ENCODE measurements at regions not wholly inside any gene's neighbourhood (a gene's known extent, or its start where the extent isn't known, plus 50 kb on each side); places are given as distances from the start of the nearest gene placed in this dataset.

DNA sequence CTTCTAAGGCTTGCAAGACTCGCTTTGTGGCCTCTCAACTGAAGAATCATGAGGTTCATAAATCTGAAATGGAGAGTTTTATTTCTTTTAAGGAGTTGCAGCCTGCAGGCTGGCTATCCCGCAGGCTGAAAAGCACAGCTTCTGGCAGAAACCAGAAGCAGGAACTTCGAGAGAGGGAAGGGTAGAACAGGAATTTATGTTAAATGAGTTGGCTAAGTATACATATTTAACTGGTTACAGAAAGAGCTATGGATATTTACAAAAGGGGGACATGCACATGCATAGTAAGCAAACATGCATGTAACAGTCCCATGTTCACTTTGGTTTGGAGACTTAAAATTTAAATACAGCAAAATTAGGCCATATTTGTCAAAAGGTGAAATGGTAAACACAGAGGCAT, 787.0 kb downstream of the TFAP2A start:
- Mint-ChIP-seq H3K27me3 (no peaks in the 10 kb centered on the region), H3K27ac (no peak overlapping the region), H3K9me3 (peaks cover 6% of the 10 kb centered on the region), H3K4me3 (no peak overlapping the region), H3K4me1 (no peaks in the 10 kb centered on the region), H3K36me3 (no peaks in the 10 kb centered on the region)
- no peak for DNase-seq
- CTCF ChIA-PET, result no interaction called here

DNA sequence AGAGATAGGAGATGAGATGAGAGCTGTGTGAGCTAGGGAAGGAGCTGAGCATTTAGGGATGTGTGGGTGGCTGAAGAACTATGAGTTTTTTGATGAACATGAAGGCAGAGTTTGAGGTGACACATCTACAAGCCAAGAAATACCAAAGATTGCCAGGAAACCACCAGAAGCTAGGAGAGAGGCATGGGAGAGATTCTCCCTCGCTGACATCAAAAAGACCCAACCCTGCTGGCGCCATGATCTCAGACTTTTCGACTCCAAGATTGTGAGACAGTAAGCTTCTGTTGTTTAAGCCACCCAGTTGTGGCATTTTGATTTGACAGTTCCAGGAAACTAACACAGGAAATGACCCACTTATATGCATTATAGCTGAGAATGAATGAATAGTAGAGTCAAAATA, 790.9 kb downstream of the TFAP2A start:
- H3K27ac Mint-ChIP-seq, result no peak overlapping the region
- CTCF ChIA-PET, result no interaction called here
- no peak overlapping the region for H3K4me3 Mint-ChIP-seq

DNA sequence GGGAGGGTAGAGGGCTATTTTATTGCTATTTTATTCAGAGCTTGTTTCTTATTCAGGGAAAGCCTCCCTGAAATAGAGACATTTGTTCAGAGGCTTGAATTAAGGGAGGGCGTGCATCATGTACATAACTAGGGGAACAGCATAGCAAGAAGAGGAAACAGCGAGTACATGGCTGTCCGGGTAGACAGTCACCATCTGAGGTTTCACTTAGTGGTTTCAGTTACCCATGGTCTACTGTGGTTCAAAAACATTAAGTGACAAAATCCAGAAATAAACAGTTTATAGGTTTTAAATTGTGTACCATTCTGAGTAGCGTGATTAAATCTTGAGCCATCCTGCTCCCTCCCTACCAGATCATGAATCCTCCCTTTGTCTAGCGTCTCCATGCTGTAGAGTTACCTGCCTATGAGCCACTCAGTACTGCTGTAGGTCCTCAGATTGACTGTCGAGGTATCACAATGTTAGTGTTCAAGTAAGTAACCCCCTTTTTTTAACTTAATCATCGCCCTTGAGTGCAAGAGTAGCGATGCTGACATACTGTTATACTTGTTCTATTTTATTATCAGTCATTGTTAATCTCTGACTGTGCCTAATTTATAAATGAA, 791.5 kb downstream of the TFAP2A start:
- Mint-ChIP-seq H3K27ac (no peak overlapping the region), H3K4me1 (no peaks in the 10 kb centered on the region), H3K27me3 (no peaks in the 10 kb centered on the region), H3K4me3 (no peak overlapping the region), H3K9me3 (peaks cover 2% of the 10 kb centered on the region), H3K36me3 (no peaks in the 10 kb centered on the region)
- CTCF ChIA-PET, result no interaction called here
- DNase-seq, result no peak

More for the DNA sequence above, 790.9 kb downstream of the TFAP2A start:
- Mint-ChIP-seq H3K4me1 (no peaks in the 10 kb centered on the region), H3K27me3 (no peaks in the 10 kb centered on the region), H3K36me3 (no peaks in the 10 kb centered on the region), H3K9me3 (peaks cover 2% of the 10 kb centered on the region)
- DNase-seq, result no peak

DNA sequence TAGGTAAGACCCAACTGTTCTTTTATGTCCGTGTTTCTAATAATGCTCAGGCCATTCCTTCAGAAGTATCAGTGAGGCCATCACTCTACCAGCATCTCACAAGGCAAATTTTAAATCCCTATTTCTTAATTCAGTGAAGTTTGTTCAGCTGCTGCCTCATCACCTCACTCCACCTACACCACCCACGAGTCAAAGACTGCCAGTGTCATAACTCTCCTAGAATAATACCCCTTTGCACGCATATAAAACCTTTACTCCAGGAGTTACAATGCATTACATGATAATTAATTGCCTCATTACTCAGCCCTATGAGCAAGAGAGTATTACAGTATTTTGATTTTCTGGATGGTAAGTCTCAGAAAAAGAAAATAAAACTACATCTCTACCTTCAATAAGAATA, 793.6 kb downstream of the TFAP2A start:
- Mint-ChIP-seq H3K27ac (no peak overlapping the region), H3K9me3 (peaks cover 2% of the 10 kb centered on the region), H3K4me3 (no peak overlapping the region), H3K4me1 (no peaks in the 10 kb centered on the region), H3K36me3 (no peaks in the 10 kb centered on the region), H3K27me3 (no peaks in the 10 kb centered on the region)
- no peak for DNase-seq
- CTCF ChIA-PET, result no interaction called here

DNA sequence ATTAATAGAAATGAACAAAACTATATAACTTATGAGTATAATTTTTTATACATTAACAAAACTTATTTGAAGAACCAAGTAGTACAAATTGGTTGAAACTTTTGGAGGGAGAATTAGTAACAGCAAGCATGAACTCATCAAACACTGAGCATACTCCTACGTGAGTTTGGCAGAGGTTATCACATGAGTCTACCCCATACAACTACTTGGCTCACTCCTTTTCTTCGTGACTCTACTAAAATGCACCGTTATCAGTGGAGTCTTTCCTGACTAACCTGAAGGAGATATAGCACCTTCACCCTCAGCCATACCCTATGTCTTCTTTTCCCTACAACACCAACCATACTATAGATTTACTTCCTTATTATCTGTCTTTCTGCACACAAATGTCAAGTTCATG, 794.2 kb downstream of the TFAP2A start:
- CTCF ChIA-PET, result no interaction called here
- no peak overlapping the region for H3K4me3 Mint-ChIP-seq
- H3K27ac Mint-ChIP-seq, result no peak overlapping the region
- no peak for DNase-seq
- H3K9me3 Mint-ChIP-seq, result peaks cover 3% of the 10 kb centered on the region
- H3K4me1 Mint-ChIP-seq, result no peaks in the 10 kb centered on the region
- no peaks in the 10 kb centered on the region for H3K27me3 Mint-ChIP-seq
- H3K36me3 Mint-ChIP-seq, result no peaks in the 10 kb centered on the region

DNA sequence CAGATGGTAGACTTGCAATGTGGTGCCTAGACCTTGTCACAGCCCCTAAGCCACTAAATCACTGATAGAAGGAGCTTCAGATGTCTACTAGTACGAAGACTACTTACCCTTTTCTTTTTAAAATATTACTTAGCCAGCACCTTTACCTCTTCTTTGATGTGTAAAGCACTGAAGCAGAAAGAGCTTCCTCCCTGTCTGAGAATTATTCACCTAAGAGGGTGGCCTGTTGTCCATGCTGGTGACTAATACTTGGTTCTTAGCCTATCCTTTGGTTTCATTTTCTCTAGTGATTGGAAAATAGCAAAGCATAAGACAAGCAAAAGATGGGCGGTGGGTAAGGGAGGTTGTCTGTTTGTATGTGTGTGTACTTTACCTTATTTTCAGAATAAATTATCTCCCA, 794.6 kb downstream of the TFAP2A start:
- H3K36me3 Mint-ChIP-seq, result no peaks in the 10 kb centered on the region
- H3K27me3 Mint-ChIP-seq, result no peaks in the 10 kb centered on the region
- no peak overlapping the region for H3K4me3 Mint-ChIP-seq
- CTCF ChIA-PET, result no interaction called here
- H3K4me1 Mint-ChIP-seq, result no peaks in the 10 kb centered on the region
- no peak for DNase-seq
- H3K27ac Mint-ChIP-seq, result no peak overlapping the region
- peaks cover 3% of the 10 kb centered on the region for H3K9me3 Mint-ChIP-seq

DNA sequence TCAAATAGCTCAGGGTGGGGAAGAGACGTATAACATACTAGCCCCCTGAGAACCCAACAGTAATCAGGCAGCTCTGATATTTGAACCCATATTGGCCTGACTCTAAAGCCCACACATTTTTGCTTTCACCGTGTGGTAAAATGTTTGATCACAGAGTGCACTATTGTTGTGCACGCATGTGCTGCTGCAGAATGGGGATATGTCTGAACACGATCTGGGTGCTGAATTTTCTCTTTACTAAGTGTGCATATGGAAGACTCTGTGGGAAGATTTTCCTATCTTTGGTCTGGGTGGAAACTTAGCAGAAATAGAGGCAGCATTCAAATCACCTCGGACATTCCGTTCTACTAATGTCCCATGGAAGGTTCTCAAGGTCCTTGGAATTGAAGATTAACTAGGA, 800.1 kb downstream of the TFAP2A start:
- Mint-ChIP-seq H3K36me3 (no peaks in the 10 kb centered on the region), H3K27me3 (no peaks in the 10 kb centered on the region), H3K27ac (no peak overlapping the region), H3K9me3 (peaks cover 2% of the 10 kb centered on the region), H3K4me3 (no peak overlapping the region), H3K4me1 (no peaks in the 10 kb centered on the region)
- CTCF ChIA-PET, result no interaction called here
- DNase-seq, result no peak

DNA sequence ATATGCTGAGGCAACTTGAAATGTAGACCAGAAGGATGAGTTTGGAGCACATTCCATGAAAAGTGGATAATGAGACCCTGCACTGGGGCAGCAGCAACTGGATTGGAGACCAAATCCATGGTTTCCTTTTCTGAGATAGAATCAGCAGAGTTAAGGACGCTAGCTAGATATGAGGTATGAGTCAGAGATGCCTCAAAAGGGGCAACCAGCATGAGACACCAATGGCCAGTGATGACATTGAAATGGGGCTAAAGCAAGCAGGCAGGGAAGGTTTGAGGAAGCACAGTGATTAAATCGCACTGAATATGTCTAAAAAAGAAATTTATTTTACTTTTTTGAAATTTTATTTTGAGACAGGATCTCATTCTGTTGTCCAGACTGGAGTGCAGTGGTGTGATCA, 802.4 kb downstream of the TFAP2A start:
- Mint-ChIP-seq H3K27ac (no peak overlapping the region), H3K27me3 (no peaks in the 10 kb centered on the region), H3K4me1 (no peaks in the 10 kb centered on the region), H3K36me3 (no peaks in the 10 kb centered on the region), H3K4me3 (no peak overlapping the region), H3K9me3 (peaks cover 2% of the 10 kb centered on the region)
- CTCF ChIA-PET, result no interaction called here
- DNase-seq, result no peak

DNA sequence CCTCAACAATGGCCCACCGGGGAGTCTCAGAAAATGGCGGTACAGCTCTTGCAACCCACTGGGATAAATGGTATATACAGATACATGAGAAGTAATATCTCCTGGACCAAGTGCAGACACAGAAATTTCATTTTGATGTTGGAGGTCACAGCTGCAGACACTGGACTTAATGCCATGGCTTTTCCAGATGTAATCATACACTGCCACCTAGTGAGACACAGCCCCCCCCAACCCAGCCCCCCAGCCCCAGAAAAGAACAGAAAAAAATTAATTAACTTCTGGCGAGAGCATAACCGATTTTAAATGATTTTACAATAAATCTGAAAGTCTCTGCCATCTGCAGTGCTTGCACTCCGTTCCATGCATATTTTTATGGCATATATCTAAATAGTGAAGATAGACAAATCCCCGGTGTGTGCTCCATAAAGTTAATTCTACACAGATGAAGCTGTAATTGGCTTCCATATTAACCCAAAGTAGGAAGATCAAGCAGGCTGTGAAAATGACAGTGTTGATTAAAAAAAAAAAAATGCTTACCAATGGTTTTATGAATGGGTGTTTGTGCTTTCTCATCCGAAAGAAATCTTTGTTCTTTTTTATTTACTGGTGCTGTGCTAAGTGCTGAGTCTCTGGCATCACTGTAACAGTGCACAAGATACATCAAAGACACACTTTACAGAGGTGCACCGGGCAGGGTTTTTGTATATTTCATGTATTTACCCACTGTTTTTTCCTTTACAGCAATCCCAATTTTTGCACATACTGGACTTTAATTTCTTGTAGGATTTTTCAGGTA, 804.1 kb downstream of the TFAP2A start:
- CTCF ChIA-PET, result no interaction called here
- Mint-ChIP-seq H3K27ac (no peak overlapping the region), H3K36me3 (no peaks in the 10 kb centered on the region), H3K4me1 (no peaks in the 10 kb centered on the region), H3K4me3 (no peak overlapping the region), H3K9me3 (peaks cover 2% of the 10 kb centered on the region), H3K27me3 (no peaks in the 10 kb centered on the region)
- DNase-seq, result no peak

DNA sequence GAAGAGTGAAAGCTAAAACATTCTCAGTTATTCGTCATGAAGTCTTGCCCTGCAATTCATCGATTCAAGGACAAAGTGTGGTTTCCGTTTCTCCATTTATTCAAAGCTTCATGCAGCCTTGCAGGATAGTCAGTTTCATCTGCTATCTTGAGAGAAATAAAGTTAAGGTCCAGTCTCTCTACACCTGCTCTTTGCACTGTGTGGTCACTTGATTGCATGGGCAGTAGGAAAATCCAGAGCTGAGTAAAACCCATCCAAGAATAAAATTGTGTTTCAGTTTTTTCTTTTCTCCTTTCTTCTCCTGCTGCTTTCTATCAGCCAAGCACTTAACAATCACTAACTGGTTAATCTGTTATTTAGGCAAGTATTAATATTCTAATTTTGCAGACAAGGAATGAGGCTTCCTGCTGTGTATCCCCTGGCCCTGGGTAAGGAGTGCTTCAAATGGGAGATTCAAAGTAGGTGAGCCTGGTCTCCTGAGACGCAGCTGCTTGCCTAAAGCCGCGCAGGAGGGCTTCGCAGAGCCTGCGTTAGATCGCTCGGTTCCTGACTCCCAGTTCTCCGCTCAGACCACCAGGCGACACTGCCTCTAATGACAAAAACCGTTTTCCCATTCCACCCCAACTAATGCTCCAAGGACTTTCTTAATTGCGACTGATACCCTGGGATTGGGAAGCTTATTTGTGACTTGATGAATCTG, 808.3 kb downstream of the TFAP2A start:
- CTCF ChIA-PET, result no interaction called here
- DNase-seq, result no peak
- Mint-ChIP-seq H3K9me3 (no peaks in the 10 kb centered on the region), H3K27ac (no peak overlapping the region), H3K36me3 (no peaks in the 10 kb centered on the region), H3K4me1 (no peaks in the 10 kb centered on the region), H3K27me3 (no peaks in the 10 kb centered on the region), H3K4me3 (no peak overlapping the region)

DNA sequence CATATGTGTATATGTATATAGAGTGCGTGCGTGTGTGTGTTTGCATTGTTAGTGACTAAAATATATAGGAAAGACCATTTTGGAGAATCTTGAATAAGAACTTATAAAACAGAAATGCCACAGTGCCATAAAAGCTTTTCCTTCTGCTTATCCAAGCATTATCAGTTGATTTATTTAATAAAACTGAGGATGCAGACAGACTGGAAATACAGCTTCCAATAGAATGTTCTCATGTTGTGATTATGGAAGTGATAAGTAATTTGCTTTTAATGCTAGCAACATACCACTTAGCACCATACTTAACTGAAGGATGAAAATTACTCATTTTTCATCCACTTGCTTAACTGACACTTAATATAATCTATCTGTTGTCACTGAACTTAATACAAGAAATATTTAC, 820.1 kb downstream of the TFAP2A start:
- H3K27me3 Mint-ChIP-seq, result no peaks in the 10 kb centered on the region
- H3K27ac Mint-ChIP-seq, result no peak overlapping the region
- no peak for DNase-seq
- H3K4me3 Mint-ChIP-seq, result no peak overlapping the region
- no peaks in the 10 kb centered on the region for H3K4me1 Mint-ChIP-seq
- CTCF ChIA-PET, result no interaction called here
- H3K36me3 Mint-ChIP-seq, result no peaks in the 10 kb centered on the region
- H3K9me3 Mint-ChIP-seq, result peaks cover 6% of the 10 kb centered on the region

DNA sequence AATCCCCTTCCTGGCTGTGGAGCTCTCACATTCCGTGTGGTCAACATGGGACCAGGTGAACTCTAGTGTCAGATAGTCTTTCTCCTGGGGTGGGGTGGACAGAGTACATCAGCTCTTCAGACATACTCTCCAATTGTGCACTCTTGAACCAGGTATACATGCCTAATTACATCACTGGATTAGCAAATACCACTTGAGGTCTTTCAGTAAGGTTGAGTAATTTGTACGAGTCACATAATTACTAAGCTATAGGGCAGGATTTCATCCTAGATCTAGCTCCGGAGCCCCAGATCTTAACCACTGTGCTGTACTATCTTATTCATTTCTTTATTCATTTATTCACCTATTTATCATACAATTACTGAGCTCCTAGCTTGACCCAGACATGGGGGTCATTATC, 821.3 kb downstream of the TFAP2A start:
- H3K36me3 Mint-ChIP-seq, result no peaks in the 10 kb centered on the region
- CTCF ChIA-PET, result no interaction called here
- H3K9me3 Mint-ChIP-seq, result peaks cover 6% of the 10 kb centered on the region
- DNase-seq, result no peak
- no peak overlapping the region for H3K4me3 Mint-ChIP-seq
- H3K27me3 Mint-ChIP-seq, result no peaks in the 10 kb centered on the region
- H3K4me1 Mint-ChIP-seq, result no peaks in the 10 kb centered on the region
- no peak overlapping the region for H3K27ac Mint-ChIP-seq

DNA sequence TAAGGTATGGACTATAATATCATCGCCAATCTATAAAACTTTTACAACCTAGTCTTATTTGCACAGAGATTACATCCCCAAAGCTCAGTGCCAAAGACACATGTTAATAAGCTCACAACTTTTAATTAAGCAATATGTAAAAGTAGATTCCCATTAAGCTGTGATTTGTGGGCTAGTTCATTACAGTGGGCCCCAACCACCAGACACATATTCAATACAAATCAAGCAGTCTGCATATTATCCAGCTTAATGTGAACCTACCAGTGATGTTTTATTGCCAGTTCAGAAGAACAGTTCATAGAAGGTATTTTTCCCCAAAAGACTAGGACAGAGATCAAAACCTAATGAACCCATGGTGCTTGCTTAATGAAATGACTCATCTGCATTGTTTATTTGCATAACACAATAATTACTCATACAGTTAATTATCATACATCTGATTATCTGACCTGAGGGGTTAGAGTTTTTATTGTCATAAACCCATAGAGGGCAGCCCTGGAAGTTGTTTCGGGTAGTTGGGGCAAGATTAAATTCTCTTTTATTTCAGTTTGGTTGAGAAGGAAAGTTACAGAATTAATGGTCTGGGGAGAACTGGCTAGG, 831.0 kb downstream of the TFAP2A start:
- Mint-ChIP-seq H3K9me3 (no peaks in the 10 kb centered on the region), H3K36me3 (no peaks in the 10 kb centered on the region), H3K4me3 (no peak overlapping the region), H3K27ac (no peak overlapping the region), H3K27me3 (no peaks in the 10 kb centered on the region), H3K4me1 (no peaks in the 10 kb centered on the region)
- no peak for DNase-seq
- CTCF ChIA-PET, result no interaction called here

DNA sequence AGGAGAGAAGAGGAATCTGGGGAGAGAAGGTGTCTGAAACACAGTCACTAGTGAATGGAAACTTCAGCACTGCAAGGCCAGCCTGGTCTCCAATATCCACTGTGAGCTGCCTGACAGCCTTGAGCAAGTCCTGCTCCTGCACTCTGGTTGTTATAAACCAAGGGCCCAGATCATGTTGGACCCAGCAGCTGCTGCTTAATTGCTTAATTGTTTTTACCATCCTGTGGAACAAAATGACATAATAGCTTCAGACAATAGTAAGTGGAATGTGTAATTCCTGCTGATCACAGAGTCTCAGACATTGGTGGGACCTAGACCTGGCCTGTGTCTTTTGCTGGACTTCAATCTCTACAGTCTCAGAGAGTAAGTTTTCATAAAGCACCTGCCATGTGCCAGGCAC, 833.7 kb downstream of the TFAP2A start:
- Mint-ChIP-seq H3K27me3 (no peaks in the 10 kb centered on the region), H3K36me3 (no peaks in the 10 kb centered on the region), H3K4me3 (no peak overlapping the region), H3K4me1 (no peaks in the 10 kb centered on the region), H3K9me3 (no peaks in the 10 kb centered on the region), H3K27ac (no peak overlapping the region)
- CTCF ChIA-PET, result interaction anchor here (0.6 kb wide), 1 partner anchor 742 kb away, joined by 4 read pairs; no protein-coding TSS in a partner anchor
- DNase-seq, result no peak

DNA sequence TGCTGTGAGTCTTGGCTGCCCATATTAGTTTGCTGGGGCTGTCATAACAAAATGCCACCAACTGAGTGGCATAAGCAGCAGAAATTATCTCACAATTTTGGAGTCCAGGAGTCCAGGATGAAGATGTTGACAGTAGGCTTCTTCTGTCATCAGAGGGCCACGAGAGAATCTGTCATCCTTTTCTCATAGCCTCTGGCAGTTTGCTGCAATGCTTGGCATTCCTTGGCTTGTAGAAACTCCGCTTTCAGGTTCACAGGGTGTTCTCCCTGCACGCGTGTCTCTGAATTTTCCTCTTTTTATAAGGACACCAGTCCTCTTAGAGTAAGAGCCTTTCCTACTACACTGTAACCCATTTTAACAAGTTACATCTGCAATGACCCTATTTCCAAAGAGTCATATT, 838.4 kb downstream of the TFAP2A start:
- Mint-ChIP-seq H3K4me1 (no peaks in the 10 kb centered on the region), H3K27ac (no peak overlapping the region), H3K9me3 (no peaks in the 10 kb centered on the region), H3K27me3 (no peaks in the 10 kb centered on the region), H3K4me3 (no peak overlapping the region), H3K36me3 (no peaks in the 10 kb centered on the region)
- CTCF ChIA-PET, result no interaction called here
- DNase-seq, result no peak
